ENCODE measurements at regions not wholly inside any gene's neighbourhood (a gene's known extent, or its start where the extent isn't known, plus 50 kb on each side); places are given as distances from the start of the nearest gene placed in this dataset.

- no peak for FAIRE-seq
- H3K4me1 Mint-ChIP-seq (ENCODE audit: low read depth, unreplicated experiment): no peaks in the 10 kb centered on the region
- H3K4me3 Mint-ChIP-seq (ENCODE audit: unreplicated experiment): no peak overlapping the region
- no peak overlapping the region for H3K4me2 ChIP-seq (ENCODE audit: low read length)
- H4K20me1 ChIP-seq (ENCODE audit: insufficient read depth, low read length): no peaks in the 10 kb centered on the region
- H3K4me1 ChIP-seq (ENCODE audit: insufficient read depth, low read length): no peaks in the 10 kb centered on the region
- peaks cover 8% of the 10 kb centered on the region for H3K9me3 Mint-ChIP-seq (ENCODE audit: unreplicated experiment)
- H2AFZ ChIP-seq (ENCODE audit: low read depth, low read length): no peak overlapping the region
- H3K9ac ChIP-seq (ENCODE audit: low read length): no peak overlapping the region
- peaks cover 3% of the 10 kb centered on the region for H3K27me3 Mint-ChIP-seq (ENCODE audit: low read depth, unreplicated experiment)
- H3K36me3 ChIP-seq (ENCODE audit: insufficient read depth, low read length): no peaks in the 10 kb centered on the region
- peaks cover 4% of the 10 kb centered on the region for H3K9me3 ChIP-seq (ENCODE audit: insufficient read depth, low read depth, low read length)
- no peak overlapping the region for H3K27ac ChIP-seq (ENCODE audit: low read depth, low read length)
- no peak overlapping the region for H3K4me3 ChIP-seq (ENCODE audit: insufficient read depth, low read depth, low read length)
- no peaks in the 10 kb centered on the region for H3K27me3 ChIP-seq (ENCODE audit: insufficient read depth, low read length)
- no peaks in the 10 kb centered on the region for H3K36me3 Mint-ChIP-seq (ENCODE audit: low read depth, unreplicated experiment)
- H3K27ac Mint-ChIP-seq (ENCODE audit: unreplicated experiment): no peak overlapping the region
- DNase-seq (ENCODE audit: low read depth): no peak
- no peak for TF ChIP-seq EZH2 (IDR thresholded peaks at IDR 0.05; ENCODE audit: insufficient read depth, low read length)
- no peaks in the 10 kb centered on the region for H3K79me2 ChIP-seq (ENCODE audit: insufficient read depth, low read length)
These were observed 197.5 kb downstream of the C7orf25 start for GRCh38 chr7:42714356-42714755.

- Histone ChIP-seq H3K27ac (ENCODE audit: low read depth, low read length) (no peak overlapping the region), H4K20me1 (ENCODE audit: insufficient read depth, low read length) (no peaks in the 10 kb centered on the region), H3K79me2 (ENCODE audit: insufficient read depth, low read length) (no peaks in the 10 kb centered on the region), H3K9ac (ENCODE audit: low read length) (no peak overlapping the region), H3K36me3 (ENCODE audit: insufficient read depth, low read length) (no peaks in the 10 kb centered on the region), H3K4me2 (ENCODE audit: low read length) (no peak overlapping the region), H3K4me1 (ENCODE audit: insufficient read depth, low read length) (no peaks in the 10 kb centered on the region), H3K27me3 (ENCODE audit: insufficient read depth, low read length) (no peaks in the 10 kb centered on the region), H2AFZ (ENCODE audit: low read depth, low read length) (no peak overlapping the region), H3K9me3 (ENCODE audit: insufficient read depth, low read depth, low read length) (peaks cover 4% of the 10 kb centered on the region), H3K4me3 (ENCODE audit: insufficient read depth, low read depth, low read length) (no peak overlapping the region)
- TF ChIP-seq CTCF (IDR thresholded peaks at IDR 0.05; ENCODE audit: insufficient read depth, low read depth, low read length) (no peak), EZH2 (IDR thresholded peaks at IDR 0.05; ENCODE audit: insufficient read depth, low read length) (no peak)
- Mint-ChIP-seq H3K27ac (ENCODE audit: unreplicated experiment) (no peak overlapping the region), H3K4me3 (ENCODE audit: unreplicated experiment) (no peak overlapping the region), H3K4me1 (ENCODE audit: low read depth, unreplicated experiment) (no peaks in the 10 kb centered on the region), H3K36me3 (ENCODE audit: low read depth, unreplicated experiment) (no peaks in the 10 kb centered on the region), H3K9me3 (ENCODE audit: unreplicated experiment) (peaks cover 5% of the 10 kb centered on the region), H3K27me3 (ENCODE audit: low read depth, unreplicated experiment) (no peaks in the 10 kb centered on the region)
- FAIRE-seq (no peak), DNase-seq (ENCODE audit: low read depth) (no peak)
These were observed 202.6 kb downstream of the C7orf25 start for GRCh38 chr7:42709284-42709683.

GRCh38 chr7:42704710-42705109 is 207.2 kb downstream of the C7orf25 start:
- TF ChIP-seq EZH2 (IDR thresholded peaks at IDR 0.05; ENCODE audit: insufficient read depth, low read length): no peak
- TF ChIP-seq CTCF (IDR thresholded peaks at IDR 0.05; ENCODE audit: insufficient read depth, low read depth, low read length): no peak
- no peak overlapping the region for H3K27ac Mint-ChIP-seq (ENCODE audit: unreplicated experiment)
- H2AFZ ChIP-seq (ENCODE audit: low read depth, low read length): no peak overlapping the region

More at GRCh38 chr7:42704710-42705109, 207.2 kb downstream of the C7orf25 start:
- Histone ChIP-seq H3K4me1 (ENCODE audit: insufficient read depth, low read length) (no peaks in the 10 kb centered on the region), H3K36me3 (ENCODE audit: insufficient read depth, low read length) (no peaks in the 10 kb centered on the region), H3K9ac (ENCODE audit: low read length) (no peak overlapping the region), H3K4me2 (ENCODE audit: low read length) (no peak overlapping the region), H3K9me3 (ENCODE audit: insufficient read depth, low read depth, low read length) (no peaks in the 10 kb centered on the region), H3K79me2 (ENCODE audit: insufficient read depth, low read length) (no peaks in the 10 kb centered on the region), H3K27me3 (ENCODE audit: insufficient read depth, low read length) (no peaks in the 10 kb centered on the region), H3K27ac (ENCODE audit: low read depth, low read length) (no peak overlapping the region), H4K20me1 (ENCODE audit: insufficient read depth, low read length) (no peaks in the 10 kb centered on the region), H3K4me3 (ENCODE audit: insufficient read depth, low read depth, low read length) (no peak overlapping the region)
- no peaks in the 10 kb centered on the region for H3K36me3 Mint-ChIP-seq (ENCODE audit: low read depth, unreplicated experiment)
- no peaks in the 10 kb centered on the region for H3K9me3 Mint-ChIP-seq (ENCODE audit: unreplicated experiment)
- FAIRE-seq (no peak), DNase-seq (ENCODE audit: low read depth) (no peak)
- no peaks in the 10 kb centered on the region for H3K4me1 Mint-ChIP-seq (ENCODE audit: low read depth, unreplicated experiment)
- peaks cover 2% of the 10 kb centered on the region for H3K27me3 Mint-ChIP-seq (ENCODE audit: low read depth, unreplicated experiment)
- H3K4me3 Mint-ChIP-seq (ENCODE audit: unreplicated experiment): no peak overlapping the region

All from astrocyte (in vitro differentiated cells and primary cell).